Immature natural killer cell (primary cell): ENCODE measurements at regions not wholly inside any gene's neighbourhood (a gene's known extent, or its start where the extent isn't known, plus 50 kb on each side); places are given as distances from the start of the nearest gene placed in this dataset.
"Not testable (repeated sequence)": the region's sequence is repeated elsewhere in the genome, so short reads cannot be mapped to it uniquely, and the experiment has no call there.

Experiments
- DNase-seq, 3 donors: peaks; one replicate each; pipeline ENCODE4 v3.0.0; 2022; ENCODE audit warnings: mixed read lengths in 1 of 3
- H3K27ac Mint-ChIP-seq, 6 donors: one replicate each; pipeline ENCODE4 v1.8.0; 2020; ENCODE audit warnings: mixed read lengths in 6 of 6, mild to moderate bottlenecking in 5 of 6, inconsistent platforms in 4 of 6, moderate library complexity in 3 of 6
- H3K27me3 Mint-ChIP-seq, 3 donors: one replicate each; pipeline ENCODE4 v1.8.0; 2020 to 2021; ENCODE audit warnings: low read depth in 3 of 3, mild to moderate bottlenecking in 3 of 3, mixed read lengths in 3 of 3, moderate library complexity in 3 of 3, inconsistent platforms in 1 of 3
- H3K36me3 Mint-ChIP-seq, 3 donors: one replicate each; pipeline ENCODE4 v1.8.0; 2020; ENCODE audit warnings: mixed read lengths in 3 of 3, inconsistent platforms in 2 of 3, mild to moderate bottlenecking in 2 of 3
- H3K4me1 Mint-ChIP-seq, 2 donors: one replicate each; pipeline ENCODE4 v1.8.0; 2020; ENCODE audit warnings: inconsistent platforms in 2 of 2, mild to moderate bottlenecking in 2 of 2, mixed read lengths in 2 of 2, moderate library complexity in 1 of 2
- H3K4me3 Mint-ChIP-seq, 5 donors: one replicate each; pipeline ENCODE4 v1.8.0; 2020; ENCODE audit warnings: mild to moderate bottlenecking in 5 of 5, mixed read lengths in 5 of 5, inconsistent platforms in 3 of 5, moderate library complexity in 3 of 5
- H3K9me3 Mint-ChIP-seq, 6 donors: one replicate each; pipeline ENCODE4 v1.8.0; 2020; ENCODE audit warnings: mild to moderate bottlenecking in 6 of 6, mixed read lengths in 6 of 6, inconsistent platforms in 4 of 6, moderate library complexity in 3 of 6

GRCh38 chr3:61354604-61355003 is 103.4 kb upstream of the FHIT start:
- Mint-ChIP-seq H3K27me3 (peaks cover 0 to 6% (median 0%) of the 10 kb centered on the region in 3 donors), H3K36me3 (no peaks in the 10 kb centered on the region), H3K27ac (no peak overlapping the region), H3K4me1 (no peaks in the 10 kb centered on the region), H3K9me3 (peaks cover 0 to 5% (median 0%) of the 10 kb centered on the region in 6 donors), H3K4me3 (no peak overlapping the region)
- DNase-seq = no peak

GRCh38 chr3:61356685-61357084 is 105.4 kb upstream of the FHIT start:
- peaks cover 0 to 5% (median 0%) of the 10 kb centered on the region in 6 donors for H3K9me3 Mint-ChIP-seq
- no peak overlapping the region for H3K4me3 Mint-ChIP-seq
- H3K27ac Mint-ChIP-seq = no peak overlapping the region
- H3K4me1 Mint-ChIP-seq = no peaks in the 10 kb centered on the region
- no peak for DNase-seq
- no peaks in the 10 kb centered on the region for H3K36me3 Mint-ChIP-seq
- H3K27me3 Mint-ChIP-seq = peaks cover 0 to 6% (median 0%) of the 10 kb centered on the region in 3 donors

- Mint-ChIP-seq H3K36me3 (no peaks in the 10 kb centered on the region), H3K27ac (no peak overlapping the region), H3K4me1 (no peaks in the 10 kb centered on the region), H3K4me3 (no peak overlapping the region), H3K9me3 (peaks cover 0 to 5% (median 0%) of the 10 kb centered on the region in 6 donors), H3K27me3 (peaks cover 0 to 6% (median 0%) of the 10 kb centered on the region in 3 donors)
- no peak for DNase-seq
These were observed 106.7 kb upstream of the FHIT start for GRCh38 chr3:61357902-61358301.

- DNase-seq = no peak
- Mint-ChIP-seq H3K27ac (no peak overlapping the region), H3K36me3 (no peaks in the 10 kb centered on the region), H3K4me3 (no peak overlapping the region), H3K9me3 (peaks cover 0 to 5% (median under 1%) of the 10 kb centered on the region in 6 donors), H3K4me1 (no peaks in the 10 kb centered on the region), H3K27me3 (peaks cover 0 to 6% (median 0%) of the 10 kb centered on the region in 3 donors)
These were observed 107.1 kb upstream of the FHIT start for GRCh38 chr3:61358364-61358763.

GRCh38 chr3:61360297-61360965 is 109.2 kb upstream of the FHIT start:
- peaks cover 0 to 2% (median 0%) of the 10 kb centered on the region in 3 donors for H3K27me3 Mint-ChIP-seq
- peaks cover 0 to 7% (median 4%) of the 10 kb centered on the region in 6 donors for H3K9me3 Mint-ChIP-seq
- H3K36me3 Mint-ChIP-seq = no peaks in the 10 kb centered on the region
- H3K27ac Mint-ChIP-seq = no peak overlapping the region
- H3K4me1 Mint-ChIP-seq = no peaks in the 10 kb centered on the region
- no peak overlapping the region for H3K4me3 Mint-ChIP-seq
- DNase-seq = no peak

GRCh38 chr3:61369678-61370077 is 118.4 kb upstream of the FHIT start:
- Mint-ChIP-seq H3K27me3 (peaks cover 0 to 3% (median 0%) of the 10 kb centered on the region in 3 donors), H3K9me3 (peaks cover 0 to 3% (median 0%) of the 10 kb centered on the region in 6 donors), H3K4me3 (no peak overlapping the region), H3K27ac (no peak overlapping the region), H3K4me1 (no peaks in the 10 kb centered on the region), H3K36me3 (no peaks in the 10 kb centered on the region)
- DNase-seq = no peak

GRCh38 chr3:61371123-61371522 is 119.9 kb upstream of the FHIT start:
- Mint-ChIP-seq H3K27ac (no peak overlapping the region), H3K36me3 (no peaks in the 10 kb centered on the region), H3K4me1 (no peaks in the 10 kb centered on the region), H3K27me3 (peaks cover 0 to 3% (median 0%) of the 10 kb centered on the region in 3 donors), H3K9me3 (peaks cover 0 to 3% (median 0%) of the 10 kb centered on the region in 6 donors), H3K4me3 (no peak overlapping the region)
- DNase-seq = no peak

GRCh38 chr3:61372723-61373122 is 121.5 kb upstream of the FHIT start:
- DNase-seq = no peak
- H3K27ac Mint-ChIP-seq = no peak overlapping the region
- no peaks in the 10 kb centered on the region for H3K36me3 Mint-ChIP-seq
- H3K4me3 Mint-ChIP-seq = no peak overlapping the region
- H3K9me3 Mint-ChIP-seq = no peaks in the 10 kb centered on the region
- H3K27me3 Mint-ChIP-seq = peaks cover 0 to 3% (median 0%) of the 10 kb centered on the region in 3 donors
- no peaks in the 10 kb centered on the region for H3K4me1 Mint-ChIP-seq

- Mint-ChIP-seq H3K9me3 (no peaks in the 10 kb centered on the region), H3K4me1 (no peaks in the 10 kb centered on the region), H3K27me3 (peaks cover 2 to 6% (median 4%) of the 10 kb centered on the region in 3 donors), H3K36me3 (no peaks in the 10 kb centered on the region), H3K4me3 (no peak overlapping the region), H3K27ac (no peak overlapping the region)
- no peak for DNase-seq
These were observed 127.1 kb upstream of the FHIT start for GRCh38 chr3:61378311-61378710.

- Mint-ChIP-seq H3K4me3 (no peak overlapping the region), H3K27me3 (peaks cover 4 to 6% (median 4%) of the 10 kb centered on the region in 3 donors), H3K9me3 (no peaks in the 10 kb centered on the region), H3K27ac (no peak overlapping the region), H3K4me1 (no peaks in the 10 kb centered on the region), H3K36me3 (no peaks in the 10 kb centered on the region)
- peak; percentile 3 to 24 (median 19) for DNase-seq
These were observed 130.6 kb upstream of the FHIT start for GRCh38 chr3:61381745-61382392.

- no peak for DNase-seq
- Mint-ChIP-seq H3K4me1 (no peaks in the 10 kb centered on the region), H3K4me3 (no peak overlapping the region), H3K36me3 (no peaks in the 10 kb centered on the region), H3K27ac (no peak overlapping the region), H3K9me3 (peaks cover 0 to 11% (median 5%) of the 10 kb centered on the region in 6 donors), H3K27me3 (peaks cover 2 to 3% (median 2%) of the 10 kb centered on the region in 3 donors)
These were observed 136.6 kb upstream of the FHIT start for GRCh38 chr3:61387817-61388216.

- not testable (repeated sequence) for H3K4me1 Mint-ChIP-seq, H3K27ac Mint-ChIP-seq, H3K4me3 Mint-ChIP-seq, DNase-seq, H3K27me3 Mint-ChIP-seq, H3K36me3 Mint-ChIP-seq
- H3K9me3 Mint-ChIP-seq = peaks cover 2 to 14% (median 10%) of the 10 kb centered on the region in 6 donors
These were observed 142.3 kb upstream of the FHIT start for GRCh38 chr3:61393480-61393947.

- H3K9me3 Mint-ChIP-seq = peaks cover 0 to 3% (median 0%) of the 10 kb centered on the region in 6 donors
- H3K4me1 Mint-ChIP-seq = no peaks in the 10 kb centered on the region
- H3K27ac Mint-ChIP-seq = no peak overlapping the region
- peaks cover 0 to 2% (median 0%) of the 10 kb centered on the region in 3 donors for H3K27me3 Mint-ChIP-seq
- no peaks in the 10 kb centered on the region for H3K36me3 Mint-ChIP-seq
- no peak overlapping the region for H3K4me3 Mint-ChIP-seq
- DNase-seq = no peak
These were observed 150.1 kb upstream of the FHIT start for GRCh38 chr3:61401359-61401758.

GRCh38 chr3:61407397-61407796 is 154.0 kb upstream of the PTPRG start:
- Mint-ChIP-seq H3K4me1 (no peaks in the 10 kb centered on the region), H3K27me3 (peaks cover 0 to 4% (median 3%) of the 10 kb centered on the region in 3 donors)

More at GRCh38 chr3:61407397-61407796, 154.0 kb upstream of the PTPRG start:
- H3K4me3 Mint-ChIP-seq = no peak overlapping the region
- DNase-seq = no peak
- no peaks in the 10 kb centered on the region for H3K36me3 Mint-ChIP-seq
- no peak overlapping the region for H3K27ac Mint-ChIP-seq
- H3K9me3 Mint-ChIP-seq = peaks cover 0 to 7% (median 0%) of the 10 kb centered on the region in 6 donors
